ENCODE measurements at regions not wholly inside any gene's neighbourhood (a gene's known extent, or its start where the extent isn't known, plus 50 kb on each side); places are given as distances from the start of the nearest gene placed in this dataset.

- TF ChIP-seq GATA2 (IDR thresholded peaks at IDR 0.05; ENCODE audit: low read depth, low read length), result no peak
- TF ChIP-seq GATA3 (IDR thresholded peaks at IDR 0.05; ENCODE audit: low read depth, low read length), result no peak
These were observed 98.3 kb downstream of the SPTSSA start for GRCh38 chr14:34363733-34364134.

Data from SH-SY5Y (cell line).